Peyer's patch (tissue), 4 donors: ENCODE measurements at regions not wholly inside any gene's neighbourhood (a gene's known extent, or its start where the extent isn't known, plus 50 kb on each side); places are given as distances from the start of the nearest gene placed in this dataset.

Experiments
- CTCF ChIP-seq, 6 experiments: fragments of 450-650 bp in 4 of 6; fragments of 200-600 bp in 2 of 6; sonication (generic) in 1 of 6; IDR thresholded peaks; one replicate each; pipeline ENCODE4 v1.5.1; 2017 to 2019; ENCODE audit warnings: antibody characterized with exemption in 6 of 6, mild to moderate bottlenecking in 3 of 6, moderate library complexity in 1 of 6
- POLR2A ChIP-seq, 2 donors: fragments of 450-650 bp; IDR thresholded peaks; one replicate each; pipeline ENCODE4 v1.5.1; 2017; ENCODE audit warnings: antibody characterized with exemption in 2 of 2, mild to moderate bottlenecking in 2 of 2, moderate library complexity in 2 of 2

GRCh38 chr2:8451273-8451672 lies 230.6 kb upstream of the ID2 start:
- TF ChIP-seq CTCF (IDR thresholded peaks at IDR 0.05) = no peak
- no peak for TF ChIP-seq POLR2A (IDR thresholded peaks at IDR 0.05)
